ENCODE measurements at regions not wholly inside any gene's neighbourhood (a gene's known extent, or its start where the extent isn't known, plus 50 kb on each side); places are given as distances from the start of the nearest gene placed in this dataset.

GRCh38 chr20:24332956-24333355 is 136.5 kb upstream of the SYNDIG1 start:
- DNase-seq = no peak

- no peak for DNase-seq
These were observed 137.5 kb upstream of the SYNDIG1 start for GRCh38 chr20:24331939-24332338.

- DNase-seq = no peak
These were observed 140.5 kb upstream of the SYNDIG1 start for GRCh38 chr20:24328901-24329300.

DNA sequence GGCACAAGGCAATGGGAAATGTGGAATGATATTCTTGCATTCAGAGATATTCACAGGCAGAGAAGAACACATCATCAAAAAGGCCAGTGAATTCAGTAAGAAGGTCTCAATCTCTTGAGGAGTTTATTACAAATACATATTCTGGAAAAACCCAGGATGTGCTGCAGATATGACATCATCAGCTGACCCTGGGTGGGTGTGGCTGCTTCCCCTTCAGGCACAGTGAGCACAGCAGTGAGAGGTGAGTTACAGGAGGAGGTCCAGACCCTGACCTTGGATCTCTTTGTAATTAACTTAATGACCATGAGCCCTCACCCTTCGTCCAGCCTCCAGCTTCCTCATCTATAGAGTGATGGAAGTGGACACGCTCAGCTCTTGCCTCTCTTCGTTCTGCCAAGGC is 147.5 kb upstream of the SYNDIG1 start:
- DNase-seq = no peak

DNA sequence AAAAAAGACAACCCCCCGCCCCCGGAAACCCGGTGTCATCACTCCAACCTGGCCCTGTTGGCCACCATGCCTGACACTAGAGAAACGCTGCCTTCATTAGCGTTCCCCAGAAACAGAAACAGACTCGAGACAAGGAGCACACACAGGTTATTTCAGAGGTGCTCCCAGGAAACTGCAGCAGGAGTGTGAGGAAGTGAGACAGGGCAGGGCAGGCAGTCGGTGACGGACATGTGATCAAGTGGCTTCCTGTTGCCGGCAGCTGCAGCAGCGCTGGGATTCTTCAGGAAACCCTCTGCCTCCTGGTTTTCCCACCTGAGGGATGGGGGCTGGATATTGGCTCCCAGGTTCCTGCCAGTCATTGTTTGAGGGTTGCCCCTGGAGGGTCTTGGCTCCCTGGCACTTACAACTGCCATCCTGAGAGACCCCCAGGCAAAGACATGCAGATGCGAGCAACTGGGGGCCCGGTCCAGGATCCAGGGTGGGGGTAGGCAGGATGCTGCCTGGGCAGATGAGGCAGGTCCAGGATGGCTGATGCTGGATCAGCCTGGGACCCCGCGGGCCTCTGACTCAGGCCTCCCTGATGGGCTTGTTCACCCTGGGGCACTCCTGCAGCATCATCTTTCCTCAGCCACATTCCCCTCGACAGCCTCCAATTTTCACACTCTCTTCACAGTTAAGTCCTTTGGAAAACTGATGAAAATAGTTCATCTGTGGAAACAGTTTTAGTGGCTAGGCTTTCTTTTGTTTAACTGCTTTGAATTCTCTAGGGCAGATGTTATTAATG is 150.7 kb upstream of the SYNDIG1 start:
- DNase-seq = no peak

- DNase-seq = no peak
These were observed 152.2 kb upstream of the SYNDIG1 start for GRCh38 chr20:24317224-24317623.

GRCh38 chr20:24316731-24317130 is 152.7 kb upstream of the SYNDIG1 start:
- DNase-seq = no peak

- DNase-seq = no peak
These were observed 155.4 kb upstream of the SYNDIG1 start for GRCh38 chr20:24314053-24314452.

DNA sequence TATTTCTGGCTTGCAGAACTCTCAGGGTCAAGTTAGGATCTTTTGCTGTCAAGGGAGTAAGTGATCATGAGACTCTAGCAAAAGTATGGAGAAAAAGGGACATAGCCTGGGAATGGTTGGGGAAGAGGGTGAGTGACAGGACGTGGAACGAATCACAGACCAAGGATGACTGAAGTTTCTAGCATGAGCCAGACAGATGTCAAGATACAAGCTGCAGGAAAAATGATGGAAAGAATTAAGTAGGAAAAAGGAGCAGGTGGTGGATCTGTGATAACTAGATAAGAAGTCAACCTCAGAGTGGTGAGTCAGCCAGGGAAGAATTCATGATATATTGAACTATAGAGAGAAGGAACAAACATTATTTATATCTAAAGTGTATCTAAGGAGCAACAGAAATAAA is 159.8 kb upstream of the SYNDIG1 start:
- DNase-seq = no peak

DNA sequence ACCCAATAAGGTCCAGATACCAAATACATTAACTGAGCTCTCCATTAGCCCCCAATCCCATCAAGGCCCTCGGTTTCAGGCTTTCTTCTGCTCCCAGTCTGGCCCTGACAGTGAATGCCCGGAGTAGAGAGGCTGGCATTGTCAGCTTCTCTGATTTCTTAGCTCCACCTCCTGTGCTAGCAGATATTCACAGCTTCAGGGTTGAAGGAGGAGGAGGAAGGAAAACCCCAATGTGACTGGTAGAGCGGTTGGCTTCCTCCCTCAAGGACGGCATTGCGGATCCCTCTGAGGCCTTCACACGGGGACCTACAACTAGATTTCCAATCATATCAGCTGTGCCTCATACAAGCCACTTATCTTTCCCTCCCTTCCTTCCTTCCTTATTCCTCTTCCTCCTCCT is 164.1 kb upstream of the SYNDIG1 start:
- DNase-seq = no peak

- DNase-seq = no peak
These were observed 165.1 kb upstream of the SYNDIG1 start for GRCh38 chr20:24304291-24304690.

DNA sequence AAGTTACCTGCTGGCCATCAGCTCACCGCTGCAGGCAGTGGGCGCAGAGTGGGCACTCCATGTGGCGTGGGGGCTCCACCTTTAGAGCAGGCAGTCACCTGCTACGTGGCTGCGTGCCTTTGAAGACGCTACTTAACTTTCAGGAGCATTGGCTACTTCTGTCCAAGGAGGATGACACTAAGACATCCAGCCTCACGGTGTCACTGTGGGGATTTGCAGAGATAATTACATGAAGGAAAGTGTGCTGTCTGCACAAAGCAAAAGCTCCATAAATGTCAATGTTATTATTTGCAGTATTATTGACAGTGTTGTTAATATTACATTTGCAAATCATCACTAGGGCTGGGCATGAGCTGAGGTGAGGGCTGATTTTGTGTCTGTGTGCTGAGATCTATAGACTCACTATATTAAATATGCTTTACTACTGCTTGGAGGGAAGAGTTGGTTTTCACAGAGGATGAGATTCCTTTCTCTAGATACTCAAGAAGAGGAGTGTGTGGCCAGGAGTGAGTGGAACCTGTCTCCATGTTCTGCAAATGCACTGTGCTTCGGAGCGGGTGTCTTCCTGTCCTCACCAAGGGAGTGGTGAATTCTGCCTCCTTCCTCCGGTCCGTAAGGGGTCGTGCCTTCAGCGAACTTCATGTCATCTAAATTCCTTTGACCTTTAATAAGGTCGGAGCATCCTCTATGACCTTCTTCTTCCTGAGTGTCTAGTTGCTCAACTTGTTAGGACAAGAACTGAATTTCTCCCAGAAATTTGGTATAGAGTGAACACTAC is 165.8 kb upstream of the SYNDIG1 start:
- no peak for DNase-seq

GRCh38 chr20:24297993-24298392 is 171.4 kb upstream of the SYNDIG1 start:
- DNase-seq = no peak

- DNase-seq = no peak
These were observed 172.8 kb upstream of the SYNDIG1 start for GRCh38 chr20:24296477-24297261.

- DNase-seq = no peak
These were observed 178.4 kb upstream of the SYNDIG1 start for GRCh38 chr20:24291014-24291413.

DNA sequence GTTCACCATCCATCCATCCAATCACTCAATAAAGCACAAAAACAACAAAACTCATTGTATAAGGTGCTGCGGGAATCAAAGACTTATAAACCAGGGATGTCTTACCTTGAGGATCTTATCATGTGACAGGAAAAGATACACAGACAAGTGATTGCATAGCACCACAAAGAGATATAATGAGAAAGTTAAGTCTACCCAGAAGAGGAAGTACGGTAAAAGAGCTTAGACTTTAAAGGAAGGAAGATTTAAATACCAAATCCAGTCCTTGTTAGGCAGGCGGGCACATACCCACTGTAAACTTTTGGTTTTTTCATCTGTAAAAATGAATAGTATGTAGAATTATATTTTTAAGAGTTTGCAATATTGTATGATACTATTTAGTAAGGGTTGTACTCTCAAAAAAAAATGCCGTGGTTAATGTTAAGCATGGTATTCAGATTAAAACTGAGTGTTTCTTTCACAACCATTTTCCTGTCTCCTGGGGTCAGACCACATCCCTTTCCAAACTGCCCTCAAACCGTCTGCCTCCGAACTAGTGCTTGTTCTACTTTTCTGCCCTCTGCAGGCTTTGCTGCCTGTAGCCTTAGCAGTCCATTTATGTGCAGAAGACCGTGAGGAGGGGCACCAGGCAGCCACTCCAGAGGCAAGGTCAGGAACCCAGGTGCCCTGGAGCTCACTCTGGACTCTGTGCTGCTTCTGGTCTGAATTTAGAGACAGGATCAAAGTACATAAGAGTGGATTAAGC is 179.5 kb upstream of the SYNDIG1 start:
- no peak for DNase-seq

- no peak for DNase-seq
These were observed 186.2 kb upstream of the SYNDIG1 start for GRCh38 chr20:24283186-24283585.

DNA sequence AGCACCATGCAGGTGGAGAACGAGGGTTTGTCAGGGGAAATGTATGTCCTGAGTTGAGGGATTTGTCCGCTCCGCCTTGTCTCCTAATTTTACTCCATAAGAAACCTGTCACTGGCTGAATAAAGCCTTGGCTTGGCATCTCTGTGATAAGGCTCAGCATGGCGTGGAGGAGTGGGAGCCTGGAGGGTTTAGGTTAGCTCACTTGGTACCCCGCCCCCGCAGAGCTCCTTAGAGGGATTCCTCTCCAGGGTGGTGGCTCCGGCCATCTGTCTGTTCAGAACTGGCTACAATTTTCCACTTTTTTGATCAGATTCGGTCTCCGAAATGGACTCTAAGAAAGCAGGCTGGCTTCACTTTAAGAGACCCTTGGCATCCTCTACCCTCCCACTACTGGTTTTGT is 192.2 kb upstream of the SYNDIG1 start:
- no peak for DNase-seq

GRCh38 chr20:24275946-24276705 is 193.3 kb upstream of the SYNDIG1 start:
- no peak for DNase-seq

GRCh38 chr20:24273251-24273650 is 196.2 kb upstream of the SYNDIG1 start:
- no peak for DNase-seq

DNA sequence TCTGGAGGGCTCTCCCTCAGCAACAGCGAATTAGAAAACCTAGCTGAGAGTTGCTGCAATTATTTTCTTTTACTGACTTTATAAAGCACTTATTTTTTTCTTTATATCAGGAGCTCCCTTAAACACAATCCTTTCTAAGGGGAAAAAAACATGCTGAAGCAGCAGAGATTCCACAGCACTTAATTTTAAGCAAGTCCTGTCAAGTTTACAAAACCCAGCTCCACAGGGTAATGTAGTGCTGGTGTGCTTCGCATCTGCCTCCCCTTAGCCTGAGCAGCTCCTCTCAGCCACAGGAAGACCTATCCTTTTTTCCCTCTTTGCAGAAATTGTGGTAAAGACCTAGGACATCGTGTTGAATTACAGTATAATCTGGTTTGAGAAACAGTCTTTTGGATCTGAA is 208.1 kb upstream of the SYNDIG1 start:
- DNase-seq = no peak

- no peak for DNase-seq
These were observed 212.3 kb upstream of the SYNDIG1 start for GRCh38 chr20:24257171-24257570.

Measured in CD4-positive, alpha-beta T cell treated with Interleukin-1 beta for 1 hour (primary cell).